ENCODE measurements at regions not wholly inside any gene's neighbourhood (a gene's known extent, or its start where the extent isn't known, plus 50 kb on each side); places are given as distances from the start of the nearest gene placed in this dataset.
"Not testable (repeated sequence)": the region's sequence is repeated elsewhere in the genome, so short reads cannot be mapped to it uniquely, and the experiment has no call there.

- not testable (repeated sequence) for H3K4me3 ChIP-seq (ENCODE audit: low read depth, low read length, poor library complexity, severe bottlenecking); H3K27me3 ChIP-seq (ENCODE audit: insufficient read depth, low read length); H4K20me1 ChIP-seq (ENCODE audit: insufficient read depth, low read length); H3K36me3 ChIP-seq (ENCODE audit: insufficient read depth, low read length); H3F3A ChIP-seq (ENCODE audit: insufficient read depth, low read length); H3K79me2 ChIP-seq (ENCODE audit: insufficient read depth, low read length); H3K9me2 ChIP-seq (ENCODE audit: low read depth, low read length); H3K4me2 ChIP-seq (ENCODE audit: low read length); H3K9me3 ChIP-seq (ENCODE audit: low read length); H3K4me1 ChIP-seq (ENCODE audit: insufficient read depth, low read length, severe bottlenecking); H3K9ac ChIP-seq (ENCODE audit: low read length); H3K27ac ChIP-seq (ENCODE audit: low read depth, low read length, poor library complexity, severe bottlenecking); H2AFZ ChIP-seq (ENCODE audit: low read length)
These were observed 66.3 kb downstream of the FAM72C start for GRCh38 chr1:143905214-143906179.

GRCh38 chr1:143904622-143904979 is 67.2 kb downstream of the FAM72C start:
- H3K36me3 ChIP-seq (ENCODE audit: insufficient read depth, low read length); H3K27ac ChIP-seq (ENCODE audit: low read depth, low read length, poor library complexity, severe bottlenecking); H2AFZ ChIP-seq (ENCODE audit: low read length); H3K9ac ChIP-seq (ENCODE audit: low read length); H3K4me2 ChIP-seq (ENCODE audit: low read length); H4K20me1 ChIP-seq (ENCODE audit: insufficient read depth, low read length); H3F3A ChIP-seq (ENCODE audit: insufficient read depth, low read length); H3K79me2 ChIP-seq (ENCODE audit: insufficient read depth, low read length); H3K4me1 ChIP-seq (ENCODE audit: insufficient read depth, low read length, severe bottlenecking); H3K27me3 ChIP-seq (ENCODE audit: insufficient read depth, low read length); H3K4me3 ChIP-seq (ENCODE audit: low read depth, low read length, poor library complexity, severe bottlenecking); H3K9me3 ChIP-seq (ENCODE audit: low read length); H3K9me2 ChIP-seq (ENCODE audit: low read depth, low read length): not testable (repeated sequence)

- H3K9me3 ChIP-seq (ENCODE audit: low read length); H3K4me1 ChIP-seq (ENCODE audit: insufficient read depth, low read length, severe bottlenecking); H3K9me2 ChIP-seq (ENCODE audit: low read depth, low read length); H3K4me2 ChIP-seq (ENCODE audit: low read length); H3K27me3 ChIP-seq (ENCODE audit: insufficient read depth, low read length); H3K79me2 ChIP-seq (ENCODE audit: insufficient read depth, low read length); H3K4me3 ChIP-seq (ENCODE audit: low read depth, low read length, poor library complexity, severe bottlenecking); H4K20me1 ChIP-seq (ENCODE audit: insufficient read depth, low read length); H2AFZ ChIP-seq (ENCODE audit: low read length); H3K27ac ChIP-seq (ENCODE audit: low read depth, low read length, poor library complexity, severe bottlenecking); H3K36me3 ChIP-seq (ENCODE audit: insufficient read depth, low read length); H3K9ac ChIP-seq (ENCODE audit: low read length); H3F3A ChIP-seq (ENCODE audit: insufficient read depth, low read length): not testable (repeated sequence)
These were observed 67.7 kb downstream of the FAM72C start for GRCh38 chr1:143903899-143904621.

GRCh38 chr1:143896377-143896776 is 75.4 kb downstream of the FAM72C start:
- not testable (repeated sequence) for H3K4me2 ChIP-seq (ENCODE audit: low read length); H3F3A ChIP-seq (ENCODE audit: insufficient read depth, low read length); H3K4me1 ChIP-seq (ENCODE audit: insufficient read depth, low read length, severe bottlenecking); H4K20me1 ChIP-seq (ENCODE audit: insufficient read depth, low read length); H3K9me2 ChIP-seq (ENCODE audit: low read depth, low read length); H3K9ac ChIP-seq (ENCODE audit: low read length); H3K27ac ChIP-seq (ENCODE audit: low read depth, low read length, poor library complexity, severe bottlenecking); H3K9me3 ChIP-seq (ENCODE audit: low read length); H3K4me3 ChIP-seq (ENCODE audit: low read depth, low read length, poor library complexity, severe bottlenecking); H3K36me3 ChIP-seq (ENCODE audit: insufficient read depth, low read length); H3K79me2 ChIP-seq (ENCODE audit: insufficient read depth, low read length); H3K27me3 ChIP-seq (ENCODE audit: insufficient read depth, low read length); H2AFZ ChIP-seq (ENCODE audit: low read length)

- H2AFZ ChIP-seq (ENCODE audit: low read length); H3K79me2 ChIP-seq (ENCODE audit: insufficient read depth, low read length); H4K20me1 ChIP-seq (ENCODE audit: insufficient read depth, low read length); H3K36me3 ChIP-seq (ENCODE audit: insufficient read depth, low read length); H3K4me3 ChIP-seq (ENCODE audit: low read depth, low read length, poor library complexity, severe bottlenecking); H3K4me1 ChIP-seq (ENCODE audit: insufficient read depth, low read length, severe bottlenecking); H3K27ac ChIP-seq (ENCODE audit: low read depth, low read length, poor library complexity, severe bottlenecking); H3K4me2 ChIP-seq (ENCODE audit: low read length); H3K9me2 ChIP-seq (ENCODE audit: low read depth, low read length); H3K9ac ChIP-seq (ENCODE audit: low read length); H3K27me3 ChIP-seq (ENCODE audit: insufficient read depth, low read length); H3K9me3 ChIP-seq (ENCODE audit: low read length); H3F3A ChIP-seq (ENCODE audit: insufficient read depth, low read length): not testable (repeated sequence)
- TF ChIP-seq CTCF (IDR thresholded peaks at IDR 0.05; ENCODE audit: low read length), result 0 out of 2 replicates have a peak, but pooled peaks have one; percentile 5
These were observed 86.7 kb downstream of the FAM72C start for GRCh38 chr1:143884932-143885574.

All from OCI-LY1 (cell line).